ENCODE measurements at regions not wholly inside any gene's neighbourhood (a gene's known extent, or its start where the extent isn't known, plus 50 kb on each side); places are given as distances from the start of the nearest gene placed in this dataset.

- no peak for DNase-seq
Observed at GRCh38 chr1:185645162-185645640, 89.0 kb upstream of the HMCN1 start.

- DNase-seq = no peak
Observed at GRCh38 chr1:185644531-185644930, 89.7 kb upstream of the HMCN1 start.

- DNase-seq = peak; percentile 93
Observed at GRCh38 chr1:185636848-185637247, 97.3 kb upstream of the HMCN1 start.

- DNase-seq = no peak
Observed at GRCh38 chr1:185634704-185635103, 99.5 kb upstream of the HMCN1 start.

- no peak for DNase-seq
Observed at GRCh38 chr1:185632659-185633423, 101.3 kb upstream of the HMCN1 start.

GRCh38 chr1:185631843-185632242, 102.3 kb upstream of the HMCN1 start:
- DNase-seq = no peak

GRCh38 chr1:185627761-185628501, 106.3 kb upstream of the HMCN1 start:
- DNase-seq = no peak

GRCh38 chr1:185627171-185627570, 107.0 kb upstream of the HMCN1 start:
- DNase-seq = no peak

GRCh38 chr1:185626344-185626743, 107.8 kb upstream of the HMCN1 start:
- DNase-seq = no peak

- no peak for DNase-seq
Observed at GRCh38 chr1:185610954-185611353, 123.2 kb upstream of the HMCN1 start.

- DNase-seq = no peak
Observed at GRCh38 chr1:185608177-185608576, 126.0 kb upstream of the HMCN1 start.

- DNase-seq = no peak
Observed at GRCh38 chr1:185603158-185603557, 131.0 kb upstream of the HMCN1 start.

GRCh38 chr1:185601189-185601588, 133.0 kb upstream of the HMCN1 start:
- DNase-seq = no peak

- DNase-seq = no peak
Observed at GRCh38 chr1:185600641-185601040, 133.6 kb upstream of the HMCN1 start.

- DNase-seq = no peak
Observed at GRCh38 chr1:185598332-185598731, 135.9 kb upstream of the HMCN1 start.

GRCh38 chr1:185595835-185596667, 138.1 kb upstream of the HMCN1 start:
- peak; percentile 61 for DNase-seq

GRCh38 chr1:185594786-185595410, 139.3 kb upstream of the HMCN1 start:
- no peak for DNase-seq

GRCh38 chr1:185593271-185593670, 140.9 kb upstream of the HMCN1 start:
- DNase-seq = no peak

GRCh38 chr1:185585770-185586169, 148.4 kb upstream of the HMCN1 start:
- no peak for DNase-seq

- DNase-seq = no peak
Observed at GRCh38 chr1:185581961-185582725, 152.0 kb upstream of the HMCN1 start.

GRCh38 chr1:185581020-185581419, 153.2 kb upstream of the HMCN1 start:
- DNase-seq = no peak

- DNase-seq = no peak
Observed at GRCh38 chr1:185578293-185578692, 155.9 kb upstream of the HMCN1 start.

Measured in activated CD4-positive, alpha-beta T cell treated with anti-CD3 and anti-CD28 coated beads, Interleukin-2, Interleukin-6, amounts not matched to agents 100 ng/mL and 50 ng/mL, durations not matched to agents 16 hours and 8 hours (primary cell).